Fibroblast of the aortic adventitia (primary cell): ENCODE measurements at regions not wholly inside any gene's neighbourhood (a gene's known extent, or its start where the extent isn't known, plus 50 kb on each side); places are given as distances from the start of the nearest gene placed in this dataset.

ENCODE experiments used
- DNase-seq: peaks from one replicate; pipeline ENCODE4 v3.0.0-alpha.2; 2010; ENCODE audit warnings: low read depth
- H3K4me3 ChIP-seq: 2 replicates; pipeline ENCODE4 v1.5.1; 2011; ENCODE audit warnings: low read depth, mild to moderate bottlenecking, control low read depth, low read length, moderate library complexity
- TF ChIP-seq, protein P1 (sequence below): IDR thresholded peaks from 2 replicates; pipeline ENCODE4 v1.5.1; 2011; ENCODE audit warnings: mild to moderate bottlenecking, low read length, control low read depth, inconsistent platforms; ENCODE audit not compliant: insufficient read depth

DNA sequence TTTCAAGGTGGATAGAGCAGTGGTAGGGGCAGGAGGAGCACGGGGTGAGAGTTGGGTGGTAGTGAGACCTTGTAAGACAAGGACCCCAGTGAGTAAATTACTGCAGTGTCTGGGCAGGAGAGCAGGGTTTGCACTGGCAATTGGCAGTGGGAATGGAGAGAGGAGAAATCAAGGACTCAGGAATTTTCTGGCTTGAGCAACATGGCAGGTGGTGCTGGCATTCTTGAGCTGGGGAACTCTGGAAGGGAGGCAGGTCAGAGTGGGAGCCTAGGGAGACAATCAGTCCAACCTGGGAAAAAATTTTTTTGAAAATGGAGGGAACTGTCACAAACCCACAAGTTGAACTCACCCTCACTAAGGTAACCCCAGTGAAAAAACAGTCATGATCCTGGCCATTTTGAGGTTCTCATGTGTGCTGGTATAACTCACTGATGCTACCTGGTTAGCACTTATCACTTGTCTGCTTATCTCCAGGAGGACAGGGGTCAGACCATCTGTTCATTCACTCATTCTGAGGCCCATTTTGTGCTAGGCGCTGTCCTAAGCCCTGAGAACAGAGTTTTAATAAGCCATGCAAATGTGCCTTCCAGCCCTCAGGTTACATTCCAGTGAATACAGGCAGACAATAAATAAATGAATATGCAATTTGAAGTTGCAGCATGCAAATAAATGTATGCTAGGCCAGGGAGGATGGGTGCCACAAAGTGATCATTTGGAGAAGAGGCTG lies 92.2 kb upstream of the SEC11C start:
- no peak overlapping the region for H3K4me3 ChIP-seq
- DNase-seq, result no peak
- TF ChIP-seq, protein P1, sequence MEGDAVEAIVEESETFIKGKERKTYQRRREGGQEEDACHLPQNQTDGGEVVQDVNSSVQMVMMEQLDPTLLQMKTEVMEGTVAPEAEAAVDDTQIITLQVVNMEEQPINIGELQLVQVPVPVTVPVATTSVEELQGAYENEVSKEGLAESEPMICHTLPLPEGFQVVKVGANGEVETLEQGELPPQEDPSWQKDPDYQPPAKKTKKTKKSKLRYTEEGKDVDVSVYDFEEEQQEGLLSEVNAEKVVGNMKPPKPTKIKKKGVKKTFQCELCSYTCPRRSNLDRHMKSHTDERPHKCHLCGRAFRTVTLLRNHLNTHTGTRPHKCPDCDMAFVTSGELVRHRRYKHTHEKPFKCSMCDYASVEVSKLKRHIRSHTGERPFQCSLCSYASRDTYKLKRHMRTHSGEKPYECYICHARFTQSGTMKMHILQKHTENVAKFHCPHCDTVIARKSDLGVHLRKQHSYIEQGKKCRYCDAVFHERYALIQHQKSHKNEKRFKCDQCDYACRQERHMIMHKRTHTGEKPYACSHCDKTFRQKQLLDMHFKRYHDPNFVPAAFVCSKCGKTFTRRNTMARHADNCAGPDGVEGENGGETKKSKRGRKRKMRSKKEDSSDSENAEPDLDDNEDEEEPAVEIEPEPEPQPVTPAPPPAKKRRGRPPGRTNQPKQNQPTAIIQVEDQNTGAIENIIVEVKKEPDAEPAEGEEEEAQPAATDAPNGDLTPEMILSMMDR, result no peak

DNA sequence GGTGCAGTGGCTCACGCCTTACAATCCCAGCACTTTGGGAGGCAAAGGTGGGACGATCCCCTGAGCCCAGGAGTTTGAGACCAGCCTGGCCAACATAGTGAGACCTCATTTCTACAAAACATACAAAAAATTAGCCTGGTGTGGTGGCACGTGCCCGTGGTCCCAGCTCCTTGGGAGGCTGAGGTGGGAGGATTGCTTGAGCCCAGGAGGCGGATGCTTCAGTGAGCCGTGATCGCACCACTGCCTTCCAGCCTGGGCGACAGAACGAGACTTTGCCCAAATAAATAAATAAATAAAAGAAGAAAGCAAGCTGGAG lies 91.7 kb upstream of the SEC11C start:
- no peak for DNase-seq
- TF ChIP-seq, protein P1, result no peak
- H3K4me3 ChIP-seq, result no peak overlapping the region

DNA sequence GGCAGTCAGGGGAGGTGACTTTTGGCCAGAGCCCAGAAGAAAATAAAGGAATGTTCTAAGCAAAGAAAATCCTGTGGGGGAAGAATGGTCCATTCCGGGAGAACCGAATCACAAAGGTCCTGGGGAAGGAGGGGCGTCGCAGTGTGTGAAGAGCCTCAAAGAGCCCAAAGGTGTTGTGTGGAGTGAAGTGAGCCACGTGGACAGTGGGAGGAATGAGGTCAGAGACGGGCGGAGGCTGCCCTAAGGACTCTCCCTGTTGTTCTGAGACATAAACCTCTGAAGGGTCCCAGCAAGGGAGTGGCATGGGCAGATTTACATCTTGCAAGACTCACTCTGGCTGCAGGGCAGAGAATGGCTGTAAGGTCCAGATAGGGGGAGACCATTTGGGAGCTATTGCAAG lies 91.3 kb upstream of the SEC11C start:
- DNase-seq, result no peak
- TF ChIP-seq, protein P1, result no peak

DNA sequence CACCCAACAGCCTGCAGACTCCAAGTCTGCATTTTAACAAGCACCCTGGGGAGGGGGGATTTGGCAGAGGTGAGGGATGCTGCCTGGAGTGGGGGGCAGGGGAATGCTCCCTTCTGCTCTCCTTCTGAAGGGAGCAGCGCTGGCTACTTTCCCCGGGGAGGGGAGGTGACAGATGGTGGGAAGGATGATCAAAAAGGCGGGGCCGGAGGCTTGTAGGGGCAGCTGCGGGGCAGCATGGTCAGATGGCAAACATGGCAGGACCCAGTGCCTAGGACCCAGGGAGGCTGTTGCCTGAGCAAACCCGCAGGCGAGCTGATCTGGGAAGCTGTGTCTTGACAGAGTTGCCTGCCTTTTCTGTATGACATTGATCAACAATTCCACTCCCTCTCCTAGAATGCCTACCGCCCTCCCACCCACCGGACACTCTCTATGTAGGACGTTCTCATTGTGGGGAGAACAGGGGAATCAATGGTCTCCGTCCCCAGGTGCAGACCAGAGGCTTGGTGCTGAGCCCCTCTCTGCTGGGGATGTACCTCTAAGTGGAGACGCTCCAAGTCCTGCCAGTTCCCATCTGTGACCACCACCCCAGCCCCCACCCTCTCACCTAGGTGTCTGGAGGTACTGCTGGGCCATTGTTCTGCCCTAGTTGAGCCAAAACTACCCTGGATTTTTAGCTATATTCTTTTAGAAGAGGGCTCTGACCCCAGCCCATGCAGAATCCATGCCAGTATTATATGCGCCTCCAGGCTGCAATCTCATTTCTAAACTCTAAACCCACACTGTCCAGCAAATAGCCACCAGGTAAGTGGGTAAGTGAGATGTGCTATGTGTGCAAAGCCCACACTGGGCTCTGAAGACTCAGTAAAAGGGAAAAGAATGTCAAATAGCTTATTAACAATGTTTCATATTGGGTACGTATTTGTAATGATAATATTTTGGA lies 89.7 kb upstream of the SEC11C start:
- DNase-seq, result no peak
- no peak overlapping the region for H3K4me3 ChIP-seq
- TF ChIP-seq, protein P1, result no peak

More for the DNA sequence above, 91.3 kb upstream of the SEC11C start:
- no peak overlapping the region for H3K4me3 ChIP-seq

DNA sequence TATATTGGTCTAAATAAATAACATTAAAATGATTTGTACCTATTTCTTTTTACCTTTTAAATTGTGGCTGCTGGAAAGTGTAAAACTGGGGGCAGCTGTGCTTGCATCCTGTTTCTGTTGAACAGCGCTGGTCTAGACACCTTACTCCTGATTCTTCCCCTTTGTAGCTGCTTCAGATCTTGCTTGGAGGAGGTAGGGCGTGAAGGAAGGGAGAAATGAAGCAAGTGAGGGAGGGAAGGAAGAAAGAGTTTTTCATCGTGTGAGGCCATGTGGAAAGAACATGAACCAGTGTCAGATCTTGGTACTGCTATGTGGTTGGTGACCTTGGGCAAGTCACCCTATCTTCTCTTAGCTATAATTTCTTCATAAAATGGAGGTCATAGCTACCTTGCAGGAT lies 89.0 kb upstream of the SEC11C start:
- TF ChIP-seq, protein P1, result no peak
- no peak overlapping the region for H3K4me3 ChIP-seq
- no peak for DNase-seq

DNA sequence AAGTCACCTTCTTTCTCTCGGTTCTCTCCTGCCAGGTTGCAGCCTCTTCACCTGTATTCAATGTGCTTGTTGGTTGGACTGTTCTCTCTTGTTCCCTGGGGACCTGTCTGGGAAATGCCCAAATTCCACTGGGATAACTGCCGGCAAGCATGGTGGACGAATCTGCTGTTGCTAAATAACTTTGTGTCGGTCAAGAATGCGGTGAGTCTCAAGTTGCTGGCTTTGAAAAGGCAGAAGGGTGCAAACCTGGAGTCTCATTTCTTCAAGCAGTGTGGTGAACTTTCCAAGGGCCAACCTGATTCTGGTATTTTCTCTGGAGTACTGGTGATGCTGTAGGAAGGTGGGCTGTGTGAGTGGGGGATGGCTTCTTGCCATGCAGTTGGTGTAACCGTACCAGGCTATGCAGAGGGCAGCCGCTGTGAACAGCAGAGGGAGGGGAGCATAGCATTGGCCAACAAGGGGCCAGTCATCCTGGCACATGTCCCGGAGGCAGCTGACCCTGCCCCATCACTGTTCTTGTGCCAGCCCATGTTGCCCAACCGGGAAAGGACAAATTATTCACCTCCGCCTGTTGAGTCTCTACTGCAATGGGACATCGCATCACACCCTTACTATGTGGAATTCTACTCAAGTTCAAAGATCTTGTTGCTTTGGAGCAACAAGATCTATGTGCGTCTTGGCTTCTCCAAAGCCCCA lies 88.1 kb upstream of the SEC11C start:
- TF ChIP-seq, protein P1, result no peak
- DNase-seq, result peak; percentile 65
- H3K4me3 ChIP-seq, result no peak overlapping the region
